Mesendoderm (in vitro differentiated cells): ENCODE measurements at regions not wholly inside any gene's neighbourhood (a gene's known extent, or its start where the extent isn't known, plus 50 kb on each side); places are given as distances from the start of the nearest gene placed in this dataset.

Source experiments
- DNase-seq: peaks from one replicate; pipeline ENCODE4 v3.0.0; 2013
- H2AK5ac ChIP-seq: 2 replicates; pipeline ENCODE4 v1.6.1; 2013; ENCODE audit warnings: low read length, inconsistent platforms
- H2BK120ac ChIP-seq: 2 replicates; pipeline ENCODE4 v1.6.1; 2013; ENCODE audit warnings: low read depth, mild to moderate bottlenecking, low read length, moderate library complexity, mixed read lengths
- H2BK15ac ChIP-seq: replicated peaks from 2 replicates; pipeline ENCODE4 v1.6.1; 2013; ENCODE audit warnings: low read depth, mild to moderate bottlenecking, moderate library complexity
- H2BK5ac ChIP-seq: 2 replicates; pipeline ENCODE4 v1.6.1; 2013; ENCODE audit warnings: low read length, inconsistent platforms
- H3K18ac ChIP-seq: 2 replicates; pipeline ENCODE4 v1.6.1; 2013; ENCODE audit warnings: mild to moderate bottlenecking, low read length, mixed read lengths
- H3K23ac ChIP-seq: one replicate; pipeline ENCODE4 v1.6.1; 2013; ENCODE audit warnings: low read length
- H3K27ac ChIP-seq: 2 replicates; pipeline ENCODE4 v1.5.1; 2013; ENCODE audit warnings: low read depth, mild to moderate bottlenecking, inconsistent platforms, low read length, moderate library complexity
- H3K27me3 ChIP-seq: 2 replicates; pipeline ENCODE4 v1.6.1; 2013; ENCODE audit warnings: low read length, control low read depth, mild to moderate bottlenecking, inconsistent platforms; ENCODE audit not compliant: insufficient read depth, poor library complexity
- H3K36me3 ChIP-seq: 2 replicates; pipeline ENCODE4 v1.6.1; 2013; ENCODE audit warnings: low read length, inconsistent platforms; ENCODE audit not compliant: control insufficient read depth, insufficient read depth
- H3K4ac ChIP-seq: one replicate; pipeline ENCODE4 v1.6.1; 2013; ENCODE audit warnings: low read depth, mild to moderate bottlenecking, low read length, moderate library complexity
- H3K4me1 ChIP-seq: 2 replicates; pipeline ENCODE4 v1.6.1; 2013; ENCODE audit warnings: low read depth, low read length, inconsistent platforms; ENCODE audit not compliant: control insufficient read depth
- H3K4me2 ChIP-seq: 2 replicates; pipeline ENCODE4 v1.6.1; 2013; ENCODE audit warnings: low read length
- H3K4me3 ChIP-seq: 2 replicates; pipeline ENCODE4 v1.5.1; 2013; ENCODE audit warnings: mild to moderate bottlenecking, low read length
- H3K56ac ChIP-seq: one replicate; pipeline ENCODE4 v1.6.1; 2013; ENCODE audit warnings: low read length
- H3K79me1 ChIP-seq: 2 replicates; pipeline ENCODE4 v1.6.1; 2013; ENCODE audit warnings: low read length, inconsistent platforms
- H3K79me2 ChIP-seq: 2 replicates; pipeline ENCODE4 v1.6.1; 2013; ENCODE audit warnings: mild to moderate bottlenecking, low read length; ENCODE audit not compliant: control insufficient read depth, insufficient read depth
- H3K9ac ChIP-seq: 2 replicates; pipeline ENCODE4 v1.6.1; 2013; ENCODE audit warnings: low read length, inconsistent platforms
- H4K5ac ChIP-seq: one replicate; pipeline ENCODE4 v1.6.1; 2013; ENCODE audit warnings: low read length
- H4K8ac ChIP-seq: one replicate; pipeline ENCODE4 v1.6.1; 2013; ENCODE audit warnings: low read depth, mild to moderate bottlenecking, control low read depth, low read length, moderate library complexity
- WGBS: extraction: QIAGEN DNeasy Blood & Tissue Kit; methylation state at CpG from one replicate; pipeline ENCODE4 v1.1.7; 2013; ENCODE audit warnings: low lambda C conversion rate, missing lambda C conversion rate; ENCODE audit not compliant: insufficient coverage; ENCODE audit errors: extremely low coverage; 5-methylcytosine and 5-hydroxymethylcytosine counted together

DNA sequence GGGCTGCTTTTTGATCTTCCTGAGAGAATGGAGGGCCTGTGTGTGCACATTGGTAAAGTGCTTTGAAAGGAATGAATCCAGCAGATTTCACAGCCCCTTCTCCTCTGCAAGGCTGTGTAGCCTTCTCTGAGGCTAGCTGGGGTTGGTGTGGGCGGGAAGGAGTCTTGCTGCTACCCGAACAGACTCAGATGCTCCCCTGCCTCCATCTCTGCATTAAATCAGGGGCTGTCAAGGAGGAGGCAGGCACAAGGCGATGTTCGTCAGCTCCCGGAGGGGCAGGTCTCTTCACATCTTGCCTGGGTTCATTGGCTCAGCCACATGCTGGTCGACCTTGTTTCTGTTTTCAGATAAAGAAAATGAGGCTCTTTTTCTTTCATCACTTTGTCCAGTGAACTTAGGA lies 291.5 kb upstream of the SULF2 start:
- Histone ChIP-seq H4K8ac (no peak overlapping the region), H3K23ac (no peak overlapping the region), H3K4ac (no peak overlapping the region), H3K27me3 (no peaks in the 10 kb centered on the region), H3K27ac (no peak overlapping the region), H3K4me1 (no peaks in the 10 kb centered on the region), H2BK120ac (no peak overlapping the region), H3K36me3 (no peaks in the 10 kb centered on the region), H2BK5ac (no peak overlapping the region), H3K18ac (no peak overlapping the region), H3K79me2 (no peaks in the 10 kb centered on the region), H3K4me3 (no peak overlapping the region), H2BK15ac (no peak overlapping the region), H3K4me2 (no peak overlapping the region), H2AK5ac (no peak overlapping the region), H3K9ac (no peak overlapping the region), H3K79me1 (no peaks in the 10 kb centered on the region), H3K56ac (no peak overlapping the region), H4K5ac (no peak overlapping the region)
- no peak for DNase-seq
- no CpG with 5 or more reads among the region's 6 CpGs for WGBS

DNA sequence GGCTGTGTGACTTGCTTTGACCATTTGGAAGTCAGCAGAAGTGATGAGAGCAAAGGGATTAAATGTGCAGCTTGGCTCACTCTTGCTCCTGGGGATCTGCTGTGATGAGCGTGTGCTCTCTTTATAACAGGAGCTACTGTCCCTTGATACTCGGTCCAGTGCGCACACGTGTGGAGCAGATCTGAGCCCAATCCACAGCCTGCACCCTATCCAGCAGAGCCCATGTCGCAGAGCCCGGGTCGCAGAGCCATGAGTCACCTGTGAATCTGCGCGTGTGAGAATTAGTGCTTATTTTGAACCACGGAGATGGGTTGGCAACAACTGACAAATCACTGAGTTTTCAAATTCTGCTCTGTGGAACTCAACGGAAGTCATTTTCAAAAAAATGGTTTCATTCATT lies 291.0 kb upstream of the SULF2 start:
- H3K4me2 ChIP-seq: no peak overlapping the region
- H3K27me3 ChIP-seq: no peaks in the 10 kb centered on the region
- H2BK15ac ChIP-seq: no peak overlapping the region
- WGBS: no CpG with 5 or more reads among the region's 11 CpGs
- no peak overlapping the region for H3K56ac ChIP-seq
- H3K4ac ChIP-seq: no peak overlapping the region
- H3K79me2 ChIP-seq: no peaks in the 10 kb centered on the region
- no peak overlapping the region for H2BK5ac ChIP-seq
- H3K18ac ChIP-seq: no peak overlapping the region
- no peak overlapping the region for H2BK120ac ChIP-seq
- no peak overlapping the region for H3K27ac ChIP-seq
- no peak overlapping the region for H2AK5ac ChIP-seq
- H3K4me1 ChIP-seq: no peaks in the 10 kb centered on the region
- no peaks in the 10 kb centered on the region for H3K36me3 ChIP-seq
- no peak overlapping the region for H3K9ac ChIP-seq
- no peak for DNase-seq
- H3K4me3 ChIP-seq: no peak overlapping the region
- H3K23ac ChIP-seq: no peak overlapping the region
- H4K5ac ChIP-seq: no peak overlapping the region
- no peak overlapping the region for H4K8ac ChIP-seq
- no peaks in the 10 kb centered on the region for H3K79me1 ChIP-seq

DNA sequence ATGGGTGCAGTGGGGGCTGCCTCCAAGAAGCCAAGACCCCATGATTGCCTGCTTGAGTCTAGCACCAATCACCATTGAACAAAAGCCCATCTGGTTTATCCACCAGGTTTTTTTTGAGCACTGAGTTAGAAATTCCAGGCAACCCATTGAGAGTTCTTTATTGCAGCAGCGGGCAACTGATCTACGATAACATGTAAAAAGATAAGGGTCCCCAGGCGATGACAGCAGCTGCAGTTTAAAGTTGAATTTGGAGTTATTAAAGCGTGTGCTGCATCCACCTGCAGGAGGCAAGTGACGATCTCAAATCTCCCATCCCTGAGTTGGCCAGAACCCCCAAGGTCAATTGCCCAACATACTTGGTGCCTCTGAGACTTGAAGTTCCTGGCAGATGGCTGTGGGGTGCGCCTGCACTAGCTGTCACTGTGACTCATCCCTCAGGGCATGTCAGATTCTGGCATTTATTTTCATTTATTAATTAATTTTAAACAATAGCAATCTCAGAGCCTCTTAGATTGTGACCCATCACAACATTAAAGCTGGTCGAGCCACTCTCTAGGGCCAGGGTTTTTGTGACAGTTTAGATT lies 290.4 kb upstream of the SULF2 start:
- no CpG with 5 or more reads among the region's 7 CpGs for WGBS
- H2AK5ac ChIP-seq: no peak overlapping the region
- H3K27ac ChIP-seq: no peak overlapping the region

DNA sequence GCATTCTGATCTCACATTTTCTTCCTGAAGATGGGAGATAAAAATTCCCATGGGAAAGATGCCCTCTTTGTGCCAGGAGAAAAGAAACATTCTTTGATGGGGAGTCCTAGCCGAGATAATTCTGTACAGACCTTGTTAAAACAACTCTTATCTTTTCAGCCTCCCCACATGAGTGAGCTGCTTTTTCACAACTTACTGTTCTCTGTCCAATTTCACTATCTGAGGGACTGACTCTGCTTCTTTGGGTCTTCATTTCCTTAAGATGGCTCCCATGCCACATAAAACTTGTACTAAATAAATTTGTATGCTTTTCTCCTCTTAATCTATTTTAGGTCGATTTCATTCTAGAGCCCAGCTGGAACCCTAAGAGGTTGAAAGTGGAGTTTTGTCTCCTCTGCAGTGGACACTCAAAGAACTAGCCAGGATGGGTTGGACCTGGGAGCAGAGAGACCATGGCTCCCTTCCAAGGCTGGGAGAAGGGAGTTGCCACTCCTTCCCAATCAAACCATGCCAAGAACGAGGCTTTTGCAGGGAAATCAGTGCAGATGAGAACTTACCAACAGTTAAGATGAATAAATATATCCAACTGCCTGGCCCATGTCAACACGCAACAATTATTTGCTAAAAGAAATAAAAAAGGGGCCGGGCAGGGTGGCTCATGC lies 285.8 kb upstream of the SULF2 start:
- no peaks in the 10 kb centered on the region for H3K27me3 ChIP-seq
- no peaks in the 10 kb centered on the region for H3K79me1 ChIP-seq
- no peaks in the 10 kb centered on the region for H3K79me2 ChIP-seq
- DNase-seq: no peak
- H3K4me1 ChIP-seq: no peaks in the 10 kb centered on the region
- H3K56ac ChIP-seq: no peak overlapping the region
- no CpG with 5 or more reads among the region's 5 CpGs for WGBS
- H3K36me3 ChIP-seq: no peaks in the 10 kb centered on the region
- H3K27ac ChIP-seq: no peak overlapping the region
- H2BK15ac ChIP-seq: no peak overlapping the region
- no peak overlapping the region for H4K5ac ChIP-seq
- H3K9ac ChIP-seq: no peak overlapping the region
- H2BK120ac ChIP-seq: no peak overlapping the region
- no peak overlapping the region for H2BK5ac ChIP-seq
- H3K4me3 ChIP-seq: no peak overlapping the region
- H3K23ac ChIP-seq: no peak overlapping the region
- no peak overlapping the region for H3K4me2 ChIP-seq
- H3K4ac ChIP-seq: no peak overlapping the region
- H4K8ac ChIP-seq: no peak overlapping the region
- no peak overlapping the region for H3K18ac ChIP-seq
- H2AK5ac ChIP-seq: no peak overlapping the region

More for the DNA sequence above, 290.4 kb upstream of the SULF2 start:
- H3K79me1 ChIP-seq: no peaks in the 10 kb centered on the region
- no peaks in the 10 kb centered on the region for H3K79me2 ChIP-seq
- H3K4me3 ChIP-seq: no peak overlapping the region
- H3K4ac ChIP-seq: no peak overlapping the region
- no peak overlapping the region for H3K23ac ChIP-seq
- no peaks in the 10 kb centered on the region for H3K36me3 ChIP-seq
- no peak for DNase-seq
- H2BK120ac ChIP-seq: no peak overlapping the region
- no peak overlapping the region for H4K5ac ChIP-seq
- H4K8ac ChIP-seq: no peak overlapping the region
- no peak overlapping the region for H3K4me2 ChIP-seq
- H3K18ac ChIP-seq: no peak overlapping the region
- no peaks in the 10 kb centered on the region for H3K4me1 ChIP-seq
- no peaks in the 10 kb centered on the region for H3K27me3 ChIP-seq
- H3K56ac ChIP-seq: no peak overlapping the region
- H3K9ac ChIP-seq: no peak overlapping the region
- H2BK15ac ChIP-seq: no peak overlapping the region
- no peak overlapping the region for H2BK5ac ChIP-seq

DNA sequence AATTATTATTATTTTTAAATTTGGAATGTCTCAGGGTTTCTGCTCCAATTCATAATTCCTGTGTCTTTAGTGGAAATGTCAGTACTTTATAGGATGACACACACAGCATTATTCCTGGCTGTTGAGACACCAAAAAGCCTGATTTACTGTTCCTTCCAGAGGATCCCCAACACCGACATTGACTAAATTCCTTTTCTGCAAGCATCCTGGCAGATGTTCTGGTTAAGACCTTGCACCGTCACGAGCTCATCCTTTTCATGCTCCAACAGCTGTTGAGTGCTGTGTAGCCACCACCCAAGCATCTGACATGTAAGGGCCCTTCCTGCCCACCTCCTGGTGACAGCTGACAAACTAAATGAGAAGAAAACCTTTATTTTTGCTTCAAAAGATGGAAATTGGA lies 284.3 kb upstream of the SULF2 start:
- no peak overlapping the region for H3K18ac ChIP-seq
- WGBS: no CpG with 5 or more reads among the region's 3 CpGs
- no peaks in the 10 kb centered on the region for H3K36me3 ChIP-seq
- H3K79me2 ChIP-seq: no peaks in the 10 kb centered on the region
- H4K5ac ChIP-seq: no peak overlapping the region
- DNase-seq: no peak
- no peaks in the 10 kb centered on the region for H3K27me3 ChIP-seq
- no peak overlapping the region for H3K23ac ChIP-seq
- no peaks in the 10 kb centered on the region for H3K79me1 ChIP-seq
- H3K4me1 ChIP-seq: no peaks in the 10 kb centered on the region
- H3K4me2 ChIP-seq: no peak overlapping the region
- no peak overlapping the region for H3K4ac ChIP-seq
- no peak overlapping the region for H3K27ac ChIP-seq
- H3K56ac ChIP-seq: no peak overlapping the region
- no peak overlapping the region for H4K8ac ChIP-seq
- no peak overlapping the region for H3K9ac ChIP-seq
- H3K4me3 ChIP-seq: no peak overlapping the region
- H2BK120ac ChIP-seq: no peak overlapping the region
- H2BK5ac ChIP-seq: no peak overlapping the region
- no peak overlapping the region for H2AK5ac ChIP-seq
- no peak overlapping the region for H2BK15ac ChIP-seq

DNA sequence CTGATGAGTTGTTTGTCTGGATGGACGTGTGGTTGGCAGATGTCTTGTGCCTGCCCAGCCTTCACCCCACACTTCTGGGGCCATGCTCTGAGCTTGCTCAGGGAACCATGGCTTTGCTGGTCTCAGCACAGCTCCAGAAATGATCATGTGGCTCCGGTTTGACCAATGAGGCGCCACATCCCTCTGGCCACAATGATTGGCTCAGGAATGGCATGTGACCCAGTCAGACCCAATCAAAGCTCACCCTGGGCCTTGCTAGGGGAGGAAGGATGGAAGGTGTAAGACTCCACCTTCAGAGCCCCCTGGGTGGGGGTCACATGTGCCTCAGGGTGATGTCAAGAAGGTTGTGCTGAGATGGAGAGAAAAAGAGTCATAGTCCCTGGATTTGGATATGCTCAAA lies 281.6 kb upstream of the SULF2 start:
- no peak overlapping the region for H3K23ac ChIP-seq
- H2BK15ac ChIP-seq: no peak overlapping the region
- H3K79me1 ChIP-seq: no peaks in the 10 kb centered on the region
- H3K27ac ChIP-seq: no peak overlapping the region
- no peak overlapping the region for H3K18ac ChIP-seq
- no peak for DNase-seq
- H3K27me3 ChIP-seq: no peaks in the 10 kb centered on the region
- H2AK5ac ChIP-seq: no peak overlapping the region
- H2BK120ac ChIP-seq: no peak overlapping the region
- no peak overlapping the region for H3K4ac ChIP-seq
- H3K9ac ChIP-seq: no peak overlapping the region
- H2BK5ac ChIP-seq: no peak overlapping the region
- no peaks in the 10 kb centered on the region for H3K4me1 ChIP-seq
- no peaks in the 10 kb centered on the region for H3K79me2 ChIP-seq
- no peaks in the 10 kb centered on the region for H3K36me3 ChIP-seq
- no CpG with 5 or more reads among the region's 3 CpGs for WGBS
- H3K56ac ChIP-seq: no peak overlapping the region
- no peak overlapping the region for H4K8ac ChIP-seq
- H4K5ac ChIP-seq: no peak overlapping the region
- no peak overlapping the region for H3K4me2 ChIP-seq
- H3K4me3 ChIP-seq: no peak overlapping the region
